ENCODE measurements at regions not wholly inside any gene's neighbourhood (a gene's known extent, or its start where the extent isn't known, plus 50 kb on each side); places are given as distances from the start of the nearest gene placed in this dataset.

DNA sequence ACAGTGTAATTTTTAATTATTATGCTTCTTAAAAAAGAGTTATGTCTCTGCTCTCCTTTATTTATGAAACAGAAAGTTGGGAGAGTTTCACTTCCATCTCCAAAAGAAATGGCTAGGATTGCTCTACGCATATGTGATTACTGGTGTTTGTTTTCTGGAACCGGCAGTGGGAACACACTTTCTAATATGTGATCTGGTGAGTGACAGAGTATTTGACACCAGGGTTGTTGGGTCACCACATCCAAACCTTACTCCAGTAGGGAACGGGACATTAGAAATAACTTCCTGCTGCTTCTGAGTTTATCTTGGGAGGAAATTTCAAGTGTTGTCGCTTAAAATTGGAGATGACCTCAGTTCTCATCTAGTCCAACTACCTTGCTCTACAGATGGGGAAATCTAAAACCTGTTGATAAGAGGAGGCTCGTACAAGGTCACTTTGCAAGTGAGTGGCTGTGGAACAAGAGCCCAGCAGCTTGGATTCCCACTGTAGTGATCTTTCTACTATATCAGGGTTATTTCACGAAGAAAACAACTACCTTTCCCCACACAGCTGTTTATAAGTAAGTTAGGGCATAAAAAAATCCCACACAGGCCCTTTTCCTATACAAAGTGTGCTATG, 108.5 kb downstream of the TTC32 start:
- H3K4me2 ChIP-seq (ENCODE audit: insufficient read depth, low read length), result no peak overlapping the region
- H3K27me3 ChIP-seq (ENCODE audit: insufficient read depth, low read length), result no peaks in the 10 kb centered on the region
- H3K79me2 ChIP-seq (ENCODE audit: insufficient read depth, low read length), result no peaks in the 10 kb centered on the region
- H3K9me3 ChIP-seq (ENCODE audit: low read depth, low read length), result no peaks in the 10 kb centered on the region
- TF ChIP-seq, protein P1, sequence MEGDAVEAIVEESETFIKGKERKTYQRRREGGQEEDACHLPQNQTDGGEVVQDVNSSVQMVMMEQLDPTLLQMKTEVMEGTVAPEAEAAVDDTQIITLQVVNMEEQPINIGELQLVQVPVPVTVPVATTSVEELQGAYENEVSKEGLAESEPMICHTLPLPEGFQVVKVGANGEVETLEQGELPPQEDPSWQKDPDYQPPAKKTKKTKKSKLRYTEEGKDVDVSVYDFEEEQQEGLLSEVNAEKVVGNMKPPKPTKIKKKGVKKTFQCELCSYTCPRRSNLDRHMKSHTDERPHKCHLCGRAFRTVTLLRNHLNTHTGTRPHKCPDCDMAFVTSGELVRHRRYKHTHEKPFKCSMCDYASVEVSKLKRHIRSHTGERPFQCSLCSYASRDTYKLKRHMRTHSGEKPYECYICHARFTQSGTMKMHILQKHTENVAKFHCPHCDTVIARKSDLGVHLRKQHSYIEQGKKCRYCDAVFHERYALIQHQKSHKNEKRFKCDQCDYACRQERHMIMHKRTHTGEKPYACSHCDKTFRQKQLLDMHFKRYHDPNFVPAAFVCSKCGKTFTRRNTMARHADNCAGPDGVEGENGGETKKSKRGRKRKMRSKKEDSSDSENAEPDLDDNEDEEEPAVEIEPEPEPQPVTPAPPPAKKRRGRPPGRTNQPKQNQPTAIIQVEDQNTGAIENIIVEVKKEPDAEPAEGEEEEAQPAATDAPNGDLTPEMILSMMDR (IDR thresholded peaks at IDR 0.05; ENCODE audit: extremely low read depth, low read depth, low read length), result no peak
- no peak overlapping the region for H2AFZ ChIP-seq (ENCODE audit: low read length)
- peaks cover 8% of the 10 kb centered on the region for H3K4me1 ChIP-seq (ENCODE audit: insufficient read depth, low read length)
- H4K20me1 ChIP-seq (ENCODE audit: insufficient read depth, low read length), result no peaks in the 10 kb centered on the region
- no peak for DNase-seq (ENCODE audit: insufficient read length, low spot score, missing footprints)
- no peak overlapping the region for H3K4me3 ChIP-seq (ENCODE audit: insufficient read depth, low read length)
- H3K36me3 ChIP-seq (ENCODE audit: insufficient read depth, low read length), result no peaks in the 10 kb centered on the region
- H3K27ac ChIP-seq (ENCODE audit: low read depth, low read length), result no peak overlapping the region

DNA sequence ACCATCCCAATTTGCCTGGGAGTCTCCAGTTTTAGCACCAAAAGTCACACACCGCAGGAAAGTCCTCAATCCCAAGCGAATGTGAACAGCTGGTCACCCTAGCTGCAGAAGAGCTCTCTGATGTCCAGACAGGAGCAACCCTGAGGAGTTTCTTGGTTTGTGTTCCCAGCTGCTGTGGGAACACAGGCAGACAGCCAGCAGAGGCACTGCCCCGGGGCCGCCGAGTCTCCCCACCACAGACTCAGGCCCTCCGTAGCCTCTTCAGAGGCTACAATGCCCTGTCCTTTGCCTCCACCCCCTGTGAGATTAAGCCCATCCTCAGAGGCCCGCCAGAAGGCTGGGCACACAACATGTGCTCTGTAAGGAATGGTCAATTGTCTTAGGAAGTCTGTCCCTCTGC, 111.5 kb downstream of the TTC32 start:
- H3K79me2 ChIP-seq (ENCODE audit: insufficient read depth, low read length), result no peaks in the 10 kb centered on the region
- H3K27me3 ChIP-seq (ENCODE audit: insufficient read depth, low read length), result no peaks in the 10 kb centered on the region
- no peak overlapping the region for H3K27ac ChIP-seq (ENCODE audit: low read depth, low read length)
- H3K36me3 ChIP-seq (ENCODE audit: insufficient read depth, low read length), result no peaks in the 10 kb centered on the region
- H4K20me1 ChIP-seq (ENCODE audit: insufficient read depth, low read length), result no peaks in the 10 kb centered on the region
- H3K9me3 ChIP-seq (ENCODE audit: low read depth, low read length), result no peaks in the 10 kb centered on the region
- peaks cover 20% of the 10 kb centered on the region for H3K4me1 ChIP-seq (ENCODE audit: insufficient read depth, low read length)
- no peak overlapping the region for H3K4me2 ChIP-seq (ENCODE audit: insufficient read depth, low read length)
- TF ChIP-seq, protein P1 (IDR thresholded peaks at IDR 0.05; ENCODE audit: extremely low read depth, low read depth, low read length), result no peak
- no peak overlapping the region for H3K4me3 ChIP-seq (ENCODE audit: insufficient read depth, low read length)
- H2AFZ ChIP-seq (ENCODE audit: low read length), result no peak overlapping the region
- no peak for DNase-seq (ENCODE audit: insufficient read length, low spot score, missing footprints)

DNA sequence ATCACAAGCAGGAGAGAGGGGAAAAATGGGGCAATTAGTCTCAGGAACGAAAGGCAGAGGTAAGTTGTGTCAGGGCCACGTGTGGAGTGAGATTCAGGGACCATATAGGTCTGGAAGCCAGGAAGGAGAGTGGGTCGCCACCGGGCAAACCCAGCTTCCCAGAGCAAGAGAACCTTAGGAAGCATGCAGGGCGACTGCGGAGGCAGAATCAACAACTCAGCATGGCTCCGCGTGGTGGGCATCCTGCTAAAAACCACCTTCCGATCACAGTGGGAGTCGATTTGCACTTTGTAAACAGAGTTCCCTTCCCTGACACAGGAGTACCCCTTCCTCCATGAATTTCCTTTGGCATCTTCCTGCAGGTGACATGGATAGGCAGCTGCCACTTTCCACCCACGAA, 114.6 kb downstream of the TTC32 start:
- no peak for DNase-seq (ENCODE audit: insufficient read length, low spot score, missing footprints)
- Histone ChIP-seq H2AFZ (ENCODE audit: low read length) (no peak overlapping the region), H4K20me1 (ENCODE audit: insufficient read depth, low read length) (no peaks in the 10 kb centered on the region), H3K9me3 (ENCODE audit: low read depth, low read length) (no peaks in the 10 kb centered on the region), H3K27ac (ENCODE audit: low read depth, low read length) (peak overlapping the region; percentile 71), H3K4me1 (ENCODE audit: insufficient read depth, low read length) (peaks cover 27% of the 10 kb centered on the region), H3K4me2 (ENCODE audit: insufficient read depth, low read length) (peak overlapping the region; percentile 17), H3K36me3 (ENCODE audit: insufficient read depth, low read length) (no peaks in the 10 kb centered on the region), H3K79me2 (ENCODE audit: insufficient read depth, low read length) (no peaks in the 10 kb centered on the region), H3K4me3 (ENCODE audit: insufficient read depth, low read length) (no peak overlapping the region), H3K27me3 (ENCODE audit: insufficient read depth, low read length) (no peaks in the 10 kb centered on the region)
- TF ChIP-seq, protein P1 (IDR thresholded peaks at IDR 0.05; ENCODE audit: extremely low read depth, low read depth, low read length), result no peak

DNA sequence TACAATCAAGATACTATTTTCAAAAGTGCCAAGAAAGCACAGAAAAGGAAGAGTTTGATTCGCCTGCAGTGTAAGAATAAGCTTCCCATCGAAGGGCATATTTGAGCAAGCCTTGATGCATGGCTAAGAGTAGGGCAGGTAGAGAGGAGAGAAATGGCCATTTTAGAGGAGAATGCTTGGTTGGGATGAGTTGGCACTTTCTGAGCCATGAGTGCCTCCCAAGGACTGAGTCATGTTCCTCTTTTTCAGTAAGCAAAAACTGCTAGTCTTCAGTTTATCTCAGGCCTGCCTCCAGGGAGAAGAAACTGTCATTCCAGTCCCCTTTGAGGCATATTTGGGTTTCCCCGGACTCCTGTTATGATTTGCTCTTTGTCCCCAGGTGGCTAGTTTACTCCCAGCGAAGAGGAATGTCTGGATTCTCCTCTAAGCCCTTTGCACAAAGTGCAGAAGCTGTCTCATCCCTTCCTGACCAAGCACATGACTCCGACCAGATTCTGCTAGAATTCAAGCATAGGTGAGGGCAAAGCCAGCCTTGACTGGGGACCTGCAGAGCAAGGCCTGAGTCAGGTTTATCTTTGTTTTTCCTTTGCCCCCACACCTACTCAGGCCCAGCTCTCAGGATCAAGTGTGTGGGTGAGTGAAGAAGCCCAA, 115.2 kb downstream of the TTC32 start:
- Histone ChIP-seq H2AFZ (ENCODE audit: low read length) (peak overlapping the region; percentile 26), H3K27me3 (ENCODE audit: insufficient read depth, low read length) (no peaks in the 10 kb centered on the region), H3K4me2 (ENCODE audit: insufficient read depth, low read length) (peak overlapping the region; percentile 17), H3K4me1 (ENCODE audit: insufficient read depth, low read length) (peaks cover 27% of the 10 kb centered on the region), H3K36me3 (ENCODE audit: insufficient read depth, low read length) (no peaks in the 10 kb centered on the region), H3K27ac (ENCODE audit: low read depth, low read length) (peak overlapping the region; percentile 71), H3K79me2 (ENCODE audit: insufficient read depth, low read length) (no peaks in the 10 kb centered on the region), H3K4me3 (ENCODE audit: insufficient read depth, low read length) (no peak overlapping the region), H3K9me3 (ENCODE audit: low read depth, low read length) (no peaks in the 10 kb centered on the region), H4K20me1 (ENCODE audit: insufficient read depth, low read length) (no peaks in the 10 kb centered on the region)
- TF ChIP-seq, protein P1 (IDR thresholded peaks at IDR 0.05; ENCODE audit: extremely low read depth, low read depth, low read length), result no peak
- DNase-seq (ENCODE audit: insufficient read length, low spot score, missing footprints), result no peak
